HS-5 (cell line): ENCODE measurements at regions not wholly inside any gene's neighbourhood (a gene's known extent, or its start where the extent isn't known, plus 50 kb on each side); places are given as distances from the start of the nearest gene placed in this dataset.
"Not testable (repeated sequence)": the region's sequence is repeated elsewhere in the genome, so short reads cannot be mapped to it uniquely, and the experiment has no call there.

ENCODE experiments used
- DNase-seq: peaks from one replicate; pipeline ENCODE4 v3.0.0-alpha.2; 2012; ENCODE audit warnings: low read depth

DNA sequence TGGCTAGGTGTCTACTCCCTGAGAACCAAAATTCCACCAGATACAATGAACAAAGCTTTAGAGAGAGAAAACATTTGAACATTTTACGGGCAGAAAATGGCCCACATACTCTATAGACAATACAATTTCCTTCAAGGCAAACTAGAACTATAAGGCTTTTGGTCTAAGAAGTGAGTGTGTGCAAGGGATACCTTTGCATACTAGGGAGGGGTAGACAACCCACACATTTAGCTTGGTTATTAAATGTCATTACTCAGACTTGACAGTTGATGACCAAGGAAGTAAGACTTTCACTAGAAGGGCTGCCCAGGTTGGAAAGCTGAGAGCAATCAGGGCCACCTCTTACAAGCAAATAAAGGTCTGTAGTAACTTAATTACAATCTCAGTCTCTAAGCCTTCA lies 64.0 kb upstream of the PLEKHM1 start:
- not testable (repeated sequence) for DNase-seq

DNA sequence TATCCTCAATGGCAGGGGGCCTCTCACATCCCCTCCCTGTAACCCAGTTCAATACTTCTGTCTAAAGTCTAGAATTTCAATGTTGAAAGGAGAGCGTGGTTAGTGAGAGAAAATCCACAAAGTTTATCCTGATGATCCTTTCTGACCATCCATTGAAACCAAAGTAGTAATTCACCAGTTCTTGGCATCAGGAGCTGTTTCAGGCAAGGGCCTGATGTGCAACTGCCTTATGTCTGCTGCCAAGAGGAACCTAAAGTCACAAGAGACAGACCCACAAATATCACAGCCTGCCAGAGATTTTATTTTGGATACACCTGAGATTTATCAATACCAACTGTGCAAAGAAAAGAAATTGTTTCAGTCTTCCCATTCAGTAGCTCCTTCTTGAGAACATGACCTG lies 68.3 kb upstream of the PLEKHM1 start:
- not testable (repeated sequence) for DNase-seq

DNA sequence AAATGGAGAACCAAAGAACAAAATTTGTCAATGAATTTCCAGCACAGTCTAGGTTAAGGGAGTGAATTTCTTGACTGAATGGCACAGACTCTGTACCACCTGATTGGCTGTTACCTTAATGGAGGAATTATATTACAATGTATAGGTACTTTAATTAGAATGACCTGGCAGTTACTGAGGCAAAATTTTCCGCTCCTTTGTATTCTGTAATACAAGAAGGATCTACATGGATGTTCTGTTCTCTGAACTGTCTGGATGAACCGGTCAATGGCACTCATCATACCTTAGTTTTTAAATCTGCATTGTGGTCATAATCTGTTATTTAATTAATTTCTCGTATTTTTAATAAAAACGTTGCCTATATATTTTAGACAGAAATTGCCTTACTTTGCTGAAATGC lies 72.3 kb upstream of the PLEKHM1 start:
- not testable (repeated sequence) for DNase-seq

DNA sequence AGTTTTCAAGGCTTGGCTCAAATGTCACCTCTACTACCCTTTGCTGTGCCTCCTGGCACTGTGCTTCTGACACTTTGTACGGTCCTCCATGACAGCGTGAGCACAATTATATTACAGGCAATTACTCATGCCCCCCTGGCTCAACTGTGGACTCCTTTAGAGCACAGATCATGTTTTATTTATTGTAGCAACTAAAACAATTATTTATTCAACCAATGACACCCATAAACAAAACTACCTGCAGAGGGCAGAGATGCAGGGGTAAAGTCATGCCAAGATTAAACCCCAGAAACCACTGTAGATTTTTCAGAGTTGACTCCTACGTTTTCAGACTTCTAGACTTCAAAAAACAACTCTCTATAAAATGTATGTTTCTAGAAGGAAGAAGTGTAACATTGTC lies 72.8 kb upstream of the PLEKHM1 start:
- not testable (repeated sequence) for DNase-seq

DNA sequence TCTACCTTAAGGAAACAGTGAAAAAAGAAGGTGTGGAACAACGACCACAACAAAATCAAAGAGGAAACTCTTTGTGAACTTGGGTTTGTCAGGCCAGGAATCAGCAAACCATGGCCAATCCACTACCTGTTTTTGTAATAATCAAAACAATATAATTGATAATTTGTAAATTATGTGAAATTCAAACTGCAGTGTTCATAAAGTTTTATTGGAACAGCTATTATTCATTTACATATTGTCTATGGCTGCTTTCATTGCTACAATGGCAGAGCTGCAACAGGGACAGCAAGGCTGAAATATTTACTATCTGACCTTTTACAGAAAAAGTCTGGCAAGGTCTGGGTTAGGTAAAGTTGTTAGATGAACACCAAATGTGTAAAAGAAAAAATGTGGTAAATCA lies 77.8 kb upstream of the PLEKHM1 start:
- not testable (repeated sequence) for DNase-seq

DNA sequence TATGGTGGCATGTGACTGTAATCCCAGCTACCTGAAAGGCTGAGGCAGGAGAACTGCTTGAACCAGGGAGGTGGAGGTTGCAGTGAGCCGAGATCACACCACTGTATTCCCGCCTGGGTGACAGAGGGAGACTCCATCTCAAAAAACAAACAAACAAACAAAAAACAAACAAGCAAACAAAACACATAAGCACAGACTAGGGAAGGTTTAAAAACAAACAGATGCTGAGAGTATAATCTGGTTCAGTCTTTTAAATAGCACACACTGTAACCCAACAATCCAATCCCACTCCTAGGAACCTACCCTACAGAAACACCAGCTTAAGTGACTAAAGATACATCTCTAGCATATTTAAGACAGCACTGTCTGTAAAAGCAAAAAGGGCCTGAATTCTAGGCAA lies 82.8 kb upstream of the PLEKHM1 start:
- not testable (repeated sequence) for DNase-seq

DNA sequence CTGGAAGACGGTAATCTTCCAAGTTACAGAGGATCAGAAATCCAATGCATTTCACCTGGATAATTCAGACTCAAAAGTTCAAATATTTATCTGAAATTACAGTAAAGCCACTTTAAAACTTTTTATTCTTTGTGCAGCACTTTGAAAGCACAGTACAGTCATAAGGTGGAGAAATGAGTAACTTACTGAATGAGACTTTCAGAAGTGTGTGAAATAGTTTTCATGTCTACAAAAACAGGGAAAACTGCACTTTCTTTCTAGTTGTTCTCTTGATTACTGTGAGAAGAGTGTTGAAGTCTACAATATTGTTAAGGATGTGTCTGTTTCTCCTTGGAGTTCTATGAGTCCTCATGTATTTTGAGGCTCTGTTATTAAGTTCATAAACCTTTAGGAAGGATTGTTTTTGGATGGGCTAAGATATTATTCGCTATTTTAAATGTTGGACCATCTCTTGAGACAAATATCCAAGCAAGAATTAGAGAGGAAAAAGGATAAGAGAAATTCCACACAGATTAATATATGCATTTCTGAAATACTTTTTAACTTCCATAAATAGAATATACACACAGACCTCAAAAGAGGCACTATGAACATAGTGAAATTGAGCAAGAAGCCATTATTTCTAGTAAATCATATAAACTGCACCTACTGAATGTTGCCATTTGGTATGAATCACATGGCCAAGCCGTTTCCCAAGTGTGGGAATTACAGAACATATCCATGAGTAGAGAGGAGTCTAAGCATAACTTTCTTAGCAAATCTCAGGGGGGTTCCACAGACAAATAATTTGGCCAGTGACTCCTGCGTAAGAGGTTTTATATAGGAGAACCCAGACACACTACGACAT lies 83.6 kb upstream of the PLEKHM1 start:
- DNase-seq: no peak

DNA sequence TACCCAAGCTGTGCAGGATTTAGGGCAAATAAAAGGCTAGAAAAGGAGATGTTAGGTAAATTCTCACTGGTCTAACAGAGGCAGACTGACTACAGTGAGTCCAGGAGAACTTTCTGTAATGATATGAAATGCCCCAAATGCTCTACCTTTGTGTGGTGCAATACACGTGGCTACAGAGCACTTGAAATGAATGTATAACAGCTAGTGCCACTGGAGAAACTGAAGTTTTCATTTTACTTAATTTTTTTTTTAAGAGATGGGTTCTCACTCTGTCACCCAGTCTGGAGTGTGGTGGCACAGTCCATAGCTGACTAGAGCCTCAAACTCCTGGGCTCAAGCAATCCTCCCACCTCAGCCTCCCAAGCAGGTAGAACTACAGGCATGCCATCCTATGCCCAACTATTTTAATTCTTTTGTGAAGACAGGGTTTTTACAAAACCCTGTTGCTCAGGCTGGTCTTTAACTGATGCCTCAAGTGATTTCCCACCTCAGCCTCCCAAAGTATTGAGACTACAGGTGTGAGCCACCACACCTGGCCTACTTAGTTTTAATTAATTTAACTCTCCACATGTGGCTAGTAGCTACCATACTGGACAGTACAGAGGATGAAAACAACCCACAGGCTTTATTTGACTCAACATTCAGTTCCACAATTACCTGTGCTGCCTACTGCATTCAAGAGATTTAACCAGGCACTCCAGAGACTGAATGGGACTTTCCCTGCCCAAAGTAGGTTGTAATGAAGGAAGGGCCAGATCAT lies 84.8 kb upstream of the PLEKHM1 start:
- no peak for DNase-seq

DNA sequence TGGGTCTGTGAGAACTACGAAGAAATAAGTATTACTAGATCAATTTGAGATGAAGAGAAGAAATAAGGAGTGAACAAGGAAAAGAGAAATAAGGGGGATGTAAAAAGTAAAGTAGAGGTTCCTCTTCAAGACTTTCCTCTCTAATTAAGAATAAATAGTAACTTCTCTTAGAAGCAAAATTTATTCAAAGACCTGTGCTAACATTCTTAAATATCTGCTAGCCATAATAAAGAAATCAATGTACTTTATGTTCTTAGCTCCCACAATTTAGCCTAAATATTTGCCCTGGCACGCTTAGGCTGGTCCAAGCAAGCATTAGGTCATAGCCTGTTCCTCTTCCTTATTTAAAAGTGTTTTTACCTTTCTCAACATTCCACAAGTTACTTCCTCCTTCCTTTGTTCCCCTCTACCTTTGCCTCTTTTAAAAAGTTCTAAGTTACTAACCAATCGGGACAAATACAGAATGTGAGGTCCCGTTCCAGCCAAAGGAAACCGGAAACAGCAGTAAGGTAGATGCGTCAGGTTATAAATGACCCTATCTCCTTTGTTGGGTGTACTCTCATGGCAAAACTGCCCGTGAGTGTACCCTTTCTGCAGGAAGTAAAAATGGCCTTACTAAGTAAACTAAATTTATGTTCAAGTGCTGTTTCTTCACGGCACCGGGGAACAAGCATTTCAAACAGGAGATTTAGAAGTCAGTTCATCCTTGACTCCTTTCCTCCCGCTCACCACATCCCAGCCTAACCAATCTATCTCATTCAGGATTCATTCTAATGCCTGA lies 86.2 kb upstream of the PLEKHM1 start:
- not testable (repeated sequence) for DNase-seq

DNA sequence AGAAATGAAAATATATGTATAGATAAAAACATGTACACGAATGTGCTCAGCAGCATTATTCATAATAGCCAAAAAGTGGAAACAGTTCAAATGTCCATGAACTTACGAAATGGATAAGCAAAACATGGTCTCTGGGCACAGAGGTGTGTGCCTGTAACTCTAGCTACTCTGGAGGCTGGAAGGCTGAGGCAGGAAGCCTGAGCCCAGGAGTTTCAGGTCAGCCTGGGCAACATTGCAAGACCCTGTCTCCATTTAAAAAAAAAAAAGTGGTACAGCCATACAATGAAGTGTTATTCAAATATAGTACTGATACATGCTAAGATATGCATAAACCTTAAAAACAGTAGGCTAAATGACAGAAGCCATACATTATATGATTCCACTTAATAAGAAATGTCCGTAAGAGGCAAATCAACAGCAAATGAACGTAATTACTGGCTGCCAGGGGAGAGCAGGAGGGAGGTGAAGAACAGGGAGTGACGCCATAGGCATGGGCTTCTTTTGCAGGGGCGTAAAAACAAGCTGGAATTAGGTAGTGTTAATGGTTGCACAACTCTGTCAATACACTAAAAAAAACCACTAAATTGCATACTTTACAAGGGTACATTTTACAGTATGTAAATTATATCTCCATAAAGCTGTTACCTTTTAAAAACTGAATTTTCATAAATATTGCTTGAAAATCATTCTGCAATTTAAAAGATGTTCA lies 87.2 kb upstream of the PLEKHM1 start:
- no peak for DNase-seq

DNA sequence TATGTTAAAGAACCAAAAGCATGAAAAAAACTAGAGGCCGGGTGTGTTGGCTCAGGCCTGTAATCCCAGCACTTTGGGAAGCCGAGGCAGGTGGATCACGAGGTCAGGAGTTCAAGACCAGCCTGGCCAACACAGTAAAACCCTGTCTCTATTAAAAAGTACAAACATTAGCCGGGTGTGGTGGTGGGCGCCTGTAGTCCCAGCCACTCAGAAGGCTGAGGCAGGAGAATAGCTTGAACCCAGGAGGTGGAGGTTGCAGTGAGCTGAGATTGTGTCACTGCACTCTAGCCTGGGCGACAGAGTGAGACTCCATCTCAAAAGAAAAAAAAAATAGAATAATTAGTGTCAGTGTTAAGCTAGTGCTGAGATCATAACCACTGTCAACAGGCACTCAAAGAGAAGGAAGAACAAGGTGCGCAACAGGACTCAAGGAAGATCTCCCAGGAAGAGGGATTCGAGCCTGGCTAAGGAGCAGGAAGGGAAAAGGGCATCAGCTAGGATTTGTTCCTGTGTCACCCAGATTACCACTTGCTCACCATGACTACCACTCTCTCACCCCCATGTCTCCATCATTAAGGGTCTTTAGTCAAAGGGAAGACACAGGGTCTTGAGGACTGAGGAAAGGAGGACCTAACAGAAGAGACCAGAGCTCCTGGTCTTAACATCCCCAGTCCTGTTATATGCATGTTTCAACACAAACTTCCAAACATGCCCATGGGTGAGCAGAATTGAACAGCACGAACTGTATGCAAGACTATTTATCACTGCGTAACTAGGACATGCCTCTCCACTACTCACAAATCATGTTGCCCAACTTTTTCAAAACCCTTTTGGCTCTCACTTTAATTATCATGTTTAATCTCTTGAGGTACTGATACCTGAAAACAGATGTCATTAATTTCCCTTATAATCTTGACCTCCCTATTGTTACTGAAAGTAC lies 88.3 kb upstream of the PLEKHM1 start:
- no peak for DNase-seq

DNA sequence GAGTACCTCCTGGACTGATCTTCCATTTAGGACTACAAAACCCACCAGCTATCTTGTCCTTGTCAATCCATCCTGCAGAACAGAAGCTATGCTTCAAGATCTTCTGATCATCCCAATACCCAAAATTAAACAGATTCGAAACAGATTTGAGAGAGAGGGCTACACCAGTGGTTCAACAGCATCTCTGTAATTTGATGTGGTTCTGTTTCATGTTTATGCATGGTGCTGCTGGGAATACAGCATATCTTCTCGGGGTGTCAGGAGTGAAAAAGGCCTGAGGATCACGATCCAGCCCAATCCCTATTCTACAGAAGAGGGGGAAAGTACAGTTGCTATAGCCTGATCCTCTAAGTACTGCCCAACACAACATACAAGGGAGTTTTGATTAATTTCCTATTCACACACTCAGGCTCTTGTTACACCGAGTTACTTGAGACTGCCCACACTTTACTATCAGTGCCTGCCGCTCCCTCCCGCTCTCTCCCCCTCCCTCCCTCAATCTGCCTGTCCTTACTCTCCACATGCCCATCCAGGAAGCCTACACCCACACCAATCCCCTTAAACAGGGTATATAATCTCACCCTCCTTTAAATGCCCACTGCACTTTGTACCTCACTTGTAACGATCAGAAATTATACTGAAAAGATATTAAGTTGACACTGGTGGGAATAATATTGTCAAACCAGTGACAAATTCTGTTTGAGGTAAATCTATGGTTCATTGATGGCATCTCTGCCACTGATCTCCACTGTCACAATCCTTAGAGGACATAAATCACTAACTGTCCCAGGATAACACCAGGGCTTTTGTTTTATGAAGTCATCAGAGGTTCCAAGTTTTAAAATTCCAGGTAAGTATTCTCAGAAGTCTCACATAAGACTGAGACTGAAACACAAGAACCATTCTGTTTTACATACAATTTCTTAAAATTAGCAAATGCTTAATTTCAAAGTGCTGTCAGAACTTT lies 89.3 kb upstream of the PLEKHM1 start:
- no peak for DNase-seq

DNA sequence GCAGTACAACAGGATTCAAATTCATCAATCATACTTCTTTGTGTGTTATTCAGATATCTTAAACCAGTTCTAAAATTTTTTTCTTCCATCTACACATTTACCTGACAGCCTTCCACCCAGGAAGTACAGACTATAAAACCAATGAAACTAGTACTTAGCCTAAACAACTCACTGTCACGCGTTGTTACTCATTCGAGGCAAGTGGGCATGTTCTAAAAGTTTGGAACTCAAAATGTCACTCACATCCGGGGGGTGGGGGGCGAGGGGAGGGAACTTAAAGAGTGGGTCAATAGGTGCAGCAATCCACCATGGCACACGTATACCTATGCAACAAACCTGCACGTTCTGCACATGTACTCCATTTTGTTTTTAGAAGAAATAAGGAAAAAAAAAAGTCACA lies 90.4 kb upstream of the PLEKHM1 start:
- DNase-seq: no peak

DNA sequence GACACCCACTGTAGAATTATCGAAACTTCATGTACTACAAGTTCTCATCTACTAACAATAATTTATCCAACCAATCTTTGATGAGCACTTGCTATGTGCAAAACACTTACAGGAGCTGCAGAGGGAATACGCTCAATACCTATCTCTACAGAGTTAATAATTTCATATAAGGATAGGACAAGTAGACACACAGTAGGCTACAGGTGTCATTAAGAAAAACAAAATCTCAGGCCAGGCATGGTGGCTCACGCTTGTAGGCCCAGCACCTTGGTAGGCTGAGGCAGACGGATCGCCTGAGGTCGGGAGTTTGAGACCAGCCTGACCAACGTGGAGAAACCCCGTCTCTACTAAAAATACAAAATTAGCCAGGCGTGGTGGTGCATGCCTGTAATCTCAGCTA lies 91.3 kb upstream of the PLEKHM1 start:
- no peak for DNase-seq

DNA sequence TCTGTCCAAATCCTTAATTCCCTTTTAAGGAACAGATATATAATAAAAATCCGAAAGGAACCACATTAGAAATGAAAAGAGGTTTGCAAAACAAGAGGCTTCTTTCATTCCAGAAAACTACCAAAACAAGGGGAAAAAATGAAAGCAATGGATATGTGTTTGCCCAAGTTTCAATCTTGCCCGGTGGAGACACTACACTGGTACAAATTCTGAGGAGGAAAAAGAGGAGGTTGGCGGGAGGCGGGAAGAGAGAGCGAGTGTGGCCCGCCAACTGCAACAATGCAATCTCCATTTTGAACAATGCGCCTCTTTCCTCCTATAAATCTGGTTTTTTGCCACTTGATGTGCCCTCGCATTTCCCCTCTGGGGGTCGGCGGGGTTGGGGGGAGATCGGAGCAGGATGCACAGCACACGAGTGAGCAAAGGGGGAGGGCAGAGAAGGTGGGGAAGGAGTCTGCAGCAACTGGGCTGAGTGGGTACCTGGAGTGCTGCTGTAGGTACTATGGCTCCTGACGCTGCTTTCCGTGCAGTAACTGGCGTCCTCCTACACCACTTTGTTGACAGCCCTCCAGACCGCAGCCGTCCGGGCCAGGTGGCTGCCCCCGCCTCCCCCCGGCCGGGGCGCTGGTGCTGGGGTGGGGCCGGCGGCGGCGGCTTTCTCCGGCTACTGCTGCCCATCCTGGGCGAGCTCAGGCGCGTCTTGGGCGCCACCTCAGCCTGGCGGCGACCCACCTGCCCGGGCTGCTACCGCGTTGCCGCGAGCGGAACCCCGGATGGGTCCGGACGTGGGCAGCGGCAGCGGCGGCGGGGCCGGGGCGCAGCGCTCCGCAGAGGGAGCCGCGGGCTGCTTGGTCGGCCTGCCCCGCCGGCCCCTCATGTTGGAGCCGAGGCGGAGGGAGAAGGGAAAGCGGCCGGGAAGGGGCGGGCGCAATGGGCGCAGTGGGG lies 93.8 kb upstream of the PLEKHM1 start:
- peak; percentile 59 for DNase-seq

DNA sequence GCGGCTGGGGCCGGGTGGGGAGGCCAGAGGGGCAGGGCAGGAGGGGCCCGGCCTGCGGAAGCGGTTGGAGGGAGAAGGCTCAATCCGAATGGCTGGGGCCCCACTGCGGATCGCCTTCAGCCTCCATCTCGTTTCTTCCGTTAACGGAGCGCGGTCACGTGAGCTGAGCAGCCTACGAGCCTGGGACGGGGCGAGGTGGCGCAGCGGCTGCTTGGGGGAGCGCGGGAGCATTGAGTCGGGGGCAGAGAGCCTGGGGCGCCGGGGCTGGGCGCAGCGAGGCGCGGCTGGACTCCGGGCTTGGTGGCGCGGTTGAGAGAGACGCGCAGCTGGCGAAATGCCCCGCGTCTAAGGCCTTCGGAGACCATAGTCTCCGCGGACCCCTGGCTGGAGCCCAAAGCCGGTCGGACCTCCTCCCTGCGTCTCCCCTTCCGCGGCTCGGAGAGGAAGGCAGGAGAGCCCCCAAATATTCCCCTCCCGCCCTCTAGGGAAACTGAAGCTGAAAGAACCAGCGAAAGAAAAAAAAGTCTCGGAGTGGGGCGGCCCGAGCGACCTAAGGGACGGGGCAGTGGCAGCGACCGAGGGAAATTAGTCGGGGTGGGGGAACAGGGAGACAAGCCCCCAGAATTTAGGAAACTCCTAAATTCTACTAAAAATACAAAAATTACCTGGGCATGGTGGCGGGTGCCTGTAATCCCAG lies 94.7 kb upstream of the PLEKHM1 start:
- peak; percentile 49 for DNase-seq

DNA sequence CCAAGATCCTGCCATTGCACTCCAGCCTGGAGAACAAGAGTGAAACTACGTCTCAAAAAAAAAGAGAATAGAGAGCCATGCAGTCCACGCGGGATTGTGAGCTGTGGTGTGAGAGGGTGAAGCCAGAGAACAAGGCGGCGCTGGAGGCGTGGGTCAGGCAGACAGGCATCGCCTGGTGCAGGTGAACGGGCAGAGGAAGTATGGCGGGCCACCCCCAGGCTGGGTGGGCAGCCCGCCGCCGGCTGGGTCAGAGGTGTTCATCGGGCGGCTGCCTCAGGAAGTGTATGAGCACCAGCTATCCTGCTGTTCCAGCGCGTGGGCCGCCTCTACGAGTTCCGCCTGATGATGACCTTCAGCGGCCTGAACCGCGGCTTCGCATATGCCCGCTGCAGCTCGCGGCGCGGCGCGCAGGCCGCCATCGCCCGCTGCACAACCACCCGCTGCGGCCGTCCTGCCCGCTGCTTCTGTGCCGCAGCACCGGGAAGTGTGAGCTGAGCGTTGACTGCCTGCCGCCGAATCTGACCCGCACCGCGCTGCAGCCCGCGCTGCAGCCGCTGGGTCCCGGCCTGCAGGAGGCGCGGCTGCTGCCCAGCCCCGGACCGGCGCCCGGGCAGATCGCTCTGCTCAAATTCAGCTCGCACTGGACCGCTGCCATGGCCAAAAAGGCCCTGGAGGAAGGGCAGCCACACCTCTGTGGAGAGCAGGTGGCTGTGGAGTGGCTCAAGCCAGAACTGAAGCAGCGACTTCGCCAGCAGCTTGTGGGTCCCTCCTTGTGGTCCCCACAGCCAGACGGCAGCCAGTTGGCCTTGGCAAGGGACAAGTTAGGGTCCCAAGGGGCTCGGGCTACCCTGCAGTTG lies 95.5 kb upstream of the PLEKHM1 start:
- DNase-seq: not testable (repeated sequence)
